ENCODE measurements at regions not wholly inside any gene's neighbourhood (a gene's known extent, or its start where the extent isn't known, plus 50 kb on each side); places are given as distances from the start of the nearest gene placed in this dataset.
"Not testable (repeated sequence)": the region's sequence is repeated elsewhere in the genome, so short reads cannot be mapped to it uniquely, and the experiment has no call there.

DNA sequence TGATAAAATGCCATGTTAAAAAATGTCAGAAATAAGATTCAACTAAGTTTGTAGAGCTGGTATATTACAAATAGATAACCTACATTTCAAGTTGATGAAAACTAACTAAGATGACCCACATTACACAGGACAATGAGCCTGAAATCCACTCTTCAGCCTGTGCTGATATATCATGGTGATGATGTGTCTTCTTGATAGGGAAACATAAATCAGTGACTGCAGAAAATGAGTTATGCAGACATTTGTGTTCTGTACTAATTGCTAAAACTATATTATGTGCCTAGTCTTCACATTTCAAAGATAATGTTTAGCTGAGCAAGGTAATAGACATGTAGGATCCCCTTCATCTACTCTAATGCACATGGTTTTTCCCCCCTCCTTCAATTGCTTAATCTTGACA is 331.6 kb upstream of the F9 start:
- no peak for DNase-seq

DNA sequence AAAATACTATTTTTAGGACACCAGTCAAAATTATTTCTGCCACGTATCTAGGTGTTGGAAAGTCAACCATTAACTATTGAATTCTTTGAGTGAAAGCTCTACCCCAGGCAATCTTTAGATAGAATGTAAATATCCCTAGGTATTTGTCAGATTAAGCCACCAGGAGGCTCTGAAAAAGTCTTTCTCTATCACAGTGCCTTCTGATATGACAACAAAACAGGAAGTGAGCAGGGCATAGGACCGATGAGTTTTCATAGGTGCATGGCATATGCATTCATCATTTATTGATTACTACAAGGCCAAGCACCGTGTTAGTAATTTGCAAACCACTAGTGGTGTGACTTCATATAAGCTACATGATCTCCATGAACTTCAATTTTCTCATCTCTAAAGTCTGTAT is 333.6 kb upstream of the F9 start:
- DNase-seq, result no peak

DNA sequence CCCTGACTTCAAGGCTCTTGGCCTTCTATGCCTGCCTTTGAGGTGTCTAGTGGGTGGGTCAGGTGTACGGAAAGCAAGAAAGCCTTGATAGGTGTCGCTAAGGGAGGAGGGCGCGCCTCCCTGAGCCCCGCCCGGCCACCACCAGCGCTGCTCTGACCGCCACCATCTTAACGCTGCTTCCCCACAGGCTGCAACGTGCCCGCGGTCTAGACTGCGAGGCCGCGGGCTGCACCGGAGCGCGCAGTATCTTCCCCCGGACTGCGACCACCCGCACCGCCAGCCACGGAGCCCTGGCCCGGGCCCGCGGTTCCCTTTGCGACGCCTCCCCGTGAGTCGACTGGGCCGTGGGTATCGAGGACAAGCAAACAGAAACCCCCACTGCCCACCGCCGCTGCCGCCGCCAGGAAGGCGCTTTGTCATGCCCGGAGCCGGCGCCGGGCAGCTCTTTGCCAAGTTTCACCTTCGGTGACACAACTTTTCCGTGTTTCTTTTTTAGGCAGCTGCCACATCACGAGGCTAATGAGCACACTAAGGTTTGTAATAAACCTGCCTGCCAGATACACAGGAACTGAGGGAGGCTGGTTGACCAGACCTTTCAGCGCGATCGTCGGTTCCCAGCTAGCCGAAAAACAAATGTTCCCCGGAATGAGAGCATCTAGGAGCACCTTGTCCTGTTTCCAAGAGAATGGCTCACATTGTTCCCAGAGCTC is 335.8 kb upstream of the F9 start:
- no peak for DNase-seq

DNA sequence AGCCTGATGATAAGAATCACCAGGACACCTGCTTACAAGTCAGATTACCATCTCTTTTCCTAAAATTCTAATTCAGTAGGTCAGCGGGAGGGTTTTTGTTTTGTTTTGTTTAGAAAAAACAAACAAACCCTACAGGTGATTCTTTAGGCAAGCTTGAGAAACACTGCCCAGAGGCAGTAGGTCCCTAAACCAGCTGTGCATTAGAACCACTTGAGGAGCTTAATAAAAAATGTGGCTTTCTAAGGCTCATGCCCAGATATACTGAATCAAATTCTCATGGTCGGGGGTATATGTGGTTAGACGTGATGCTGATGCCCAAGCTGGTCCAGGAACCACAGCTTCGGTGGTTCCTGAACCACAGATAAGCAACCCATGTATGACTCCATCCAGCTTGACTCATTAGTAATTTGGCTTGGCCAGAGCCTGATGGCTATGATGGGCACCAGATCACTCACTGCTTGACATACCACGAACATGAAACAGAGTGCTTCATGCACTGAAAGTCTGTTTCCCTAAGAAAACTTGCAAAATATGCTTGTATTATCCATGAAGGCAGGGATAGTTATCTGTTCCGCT is 338.1 kb upstream of the F9 start:
- no peak for DNase-seq

DNA sequence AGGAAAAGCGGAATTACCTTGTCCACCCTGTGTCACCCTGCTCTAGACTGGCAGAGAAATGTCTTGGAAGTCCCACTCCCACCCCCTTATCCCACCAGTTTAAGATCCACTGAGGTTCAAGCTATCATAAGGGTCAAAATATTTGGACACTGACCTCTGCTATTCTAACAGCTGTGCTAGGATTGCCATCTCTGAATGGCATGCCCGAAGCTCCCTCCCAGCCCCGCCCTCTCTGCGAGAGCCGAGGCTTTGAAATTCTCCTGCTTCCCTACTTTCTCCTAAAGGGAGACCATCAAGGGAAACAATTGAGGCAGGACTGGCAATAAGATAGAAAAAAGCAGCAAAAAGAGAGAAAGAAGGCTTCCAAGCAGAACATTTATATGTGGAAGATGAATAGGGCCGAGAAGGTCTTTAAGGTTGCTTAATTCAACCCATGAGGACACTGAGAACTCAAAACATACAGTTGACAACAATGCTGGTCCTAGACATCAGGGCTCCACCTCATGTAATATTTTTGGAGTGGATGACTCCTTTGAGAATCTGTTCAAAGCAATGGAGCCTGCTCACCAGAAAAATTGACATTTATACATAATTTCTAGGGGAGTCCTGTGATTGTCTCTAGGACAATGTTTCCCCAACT is 338.7 kb upstream of the F9 start:
- DNase-seq, result no peak

DNA sequence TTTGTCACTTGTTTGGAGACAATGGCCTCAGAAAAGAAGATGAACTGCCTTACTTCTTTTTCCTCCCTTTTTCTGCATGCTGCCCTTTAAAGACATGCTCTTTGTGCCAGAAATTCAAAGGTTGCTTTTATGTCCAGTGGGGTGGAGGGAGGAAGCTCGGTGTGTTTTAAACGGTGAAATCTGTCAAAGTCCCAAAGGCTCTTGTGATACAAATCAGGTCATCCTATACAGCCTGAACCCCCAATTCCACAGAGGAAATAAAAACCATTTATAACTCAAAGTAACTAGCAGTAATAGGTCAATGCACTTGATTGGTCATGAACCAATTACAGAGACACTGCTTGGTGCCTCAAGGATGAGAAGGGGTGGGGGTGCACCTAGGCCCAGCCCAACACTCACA is 339.3 kb upstream of the F9 start:
- no peak for DNase-seq

DNA sequence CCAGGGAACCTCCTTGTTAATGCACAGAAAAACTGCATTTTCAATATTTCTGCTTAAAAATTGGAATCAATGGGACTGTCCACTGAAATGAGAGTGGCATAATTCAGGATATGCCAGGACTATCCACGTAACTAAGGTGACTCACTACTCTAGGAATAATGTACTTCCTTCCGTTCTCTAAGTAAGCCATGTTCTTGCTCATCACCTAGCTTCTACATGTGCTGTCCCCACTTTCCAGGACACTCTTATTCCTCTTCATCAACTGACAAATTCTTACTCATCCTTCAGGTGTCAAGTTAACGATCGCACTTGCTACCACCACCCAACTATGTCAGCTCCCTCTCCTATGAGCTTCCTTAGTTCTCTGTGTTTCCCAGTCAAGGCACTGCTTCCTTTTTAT is 342.8 kb upstream of the F9 start:
- no peak for DNase-seq

DNA sequence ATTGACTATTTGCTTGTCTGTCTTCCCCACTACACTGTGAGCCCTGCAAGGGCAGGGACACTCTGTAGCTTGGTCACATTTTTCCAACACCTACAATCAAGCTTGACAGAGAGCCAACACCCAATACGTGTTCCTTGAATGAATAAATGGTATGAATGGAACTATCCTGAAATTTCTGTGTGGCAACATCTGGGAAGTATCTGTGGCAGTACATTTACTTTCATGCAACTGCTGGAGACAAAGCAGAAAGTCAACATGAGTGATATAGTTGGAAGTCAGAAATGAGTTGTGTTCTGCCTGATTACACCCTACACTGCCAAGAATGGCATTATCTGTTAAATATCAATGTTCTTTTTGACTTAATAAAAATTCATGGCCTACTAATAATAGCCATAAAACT is 343.5 kb upstream of the F9 start:
- no peak for DNase-seq

DNA sequence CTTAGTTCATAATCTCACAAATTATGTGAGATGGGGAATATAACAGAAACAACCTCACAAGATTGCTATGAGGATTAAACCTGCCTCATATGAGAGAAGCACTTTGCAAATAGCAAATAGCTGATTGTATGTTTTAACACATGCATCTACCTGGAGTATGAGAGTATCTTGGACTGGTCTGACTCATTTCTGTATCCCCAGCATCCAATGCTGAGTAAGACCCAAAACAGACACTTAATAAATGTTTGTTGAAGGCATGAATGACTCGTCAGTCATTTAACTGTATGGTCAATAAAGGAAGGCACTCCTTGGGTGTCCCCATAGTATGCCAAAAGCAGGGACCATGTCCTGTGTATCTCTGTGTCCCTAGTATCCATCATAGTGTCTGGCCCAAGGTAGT is 350.9 kb upstream of the F9 start:
- peak; percentile 9 for DNase-seq

DNA sequence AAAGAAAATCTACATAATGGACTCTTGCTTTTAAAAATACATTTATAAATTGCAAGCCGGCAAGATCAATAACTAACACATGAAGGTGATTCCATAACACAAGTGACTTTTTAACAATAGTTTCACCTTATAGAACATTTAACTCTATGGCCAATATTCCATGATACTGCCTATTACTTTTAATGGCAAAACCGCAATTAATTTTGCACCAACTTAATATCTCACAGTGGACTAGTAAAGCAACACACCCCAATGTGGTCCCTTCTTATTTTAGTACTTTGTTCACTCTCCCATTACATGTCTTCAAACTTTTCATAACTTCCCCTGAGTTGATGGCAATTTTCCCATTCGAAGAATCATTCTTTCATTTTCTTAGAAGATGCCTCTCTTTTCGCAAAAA is 351.6 kb upstream of the F9 start:
- no peak for DNase-seq

DNA sequence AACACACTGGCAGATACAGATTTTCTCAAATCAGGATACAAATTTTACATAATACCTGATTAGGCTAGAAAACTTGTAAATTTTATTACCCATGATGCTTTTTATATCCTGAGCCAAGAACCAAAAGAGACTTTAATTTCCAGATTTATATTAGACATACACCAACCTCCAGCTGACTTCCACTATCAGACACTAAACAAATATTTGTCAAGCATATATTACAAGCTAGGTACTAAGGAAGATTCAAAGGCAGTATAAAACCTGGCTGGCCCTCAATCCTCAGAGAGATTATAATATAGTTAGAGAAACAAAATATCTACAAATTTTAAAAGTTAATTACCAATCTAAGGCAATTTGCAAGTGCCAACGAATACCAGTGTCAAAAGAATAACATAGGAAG is 357.8 kb upstream of the F9 start:
- DNase-seq, result no peak

DNA sequence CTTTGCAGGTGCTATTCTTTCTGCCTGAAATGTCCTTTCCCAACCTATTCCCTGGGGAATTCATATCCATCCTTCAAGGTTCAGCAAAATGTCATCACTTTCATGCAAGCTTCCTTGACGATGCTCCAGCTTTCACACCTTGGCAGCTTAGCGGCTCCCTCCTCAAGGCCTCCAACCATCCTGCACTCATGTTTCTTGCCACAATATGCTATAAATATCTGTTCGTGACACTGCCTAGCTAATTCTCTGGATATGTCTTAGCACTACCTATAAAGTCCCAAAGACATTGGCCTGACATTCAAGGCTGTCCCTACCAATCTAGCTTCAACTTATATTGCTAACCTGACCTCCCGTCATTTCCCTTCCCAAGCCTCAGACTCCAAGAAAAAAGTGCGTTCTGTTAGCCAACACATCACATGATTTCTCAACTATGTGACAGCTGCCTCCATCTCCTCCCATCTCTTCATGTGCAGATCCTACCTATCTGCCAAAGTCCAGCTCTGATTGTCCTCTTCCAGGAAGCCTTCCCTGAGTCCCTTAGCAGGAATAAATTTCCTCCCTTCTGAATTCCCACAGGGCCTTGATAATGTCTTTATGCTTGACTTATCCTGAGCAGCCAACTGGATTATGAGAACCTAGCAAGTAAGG is 359.9 kb upstream of the F9 start:
- no peak for DNase-seq

DNA sequence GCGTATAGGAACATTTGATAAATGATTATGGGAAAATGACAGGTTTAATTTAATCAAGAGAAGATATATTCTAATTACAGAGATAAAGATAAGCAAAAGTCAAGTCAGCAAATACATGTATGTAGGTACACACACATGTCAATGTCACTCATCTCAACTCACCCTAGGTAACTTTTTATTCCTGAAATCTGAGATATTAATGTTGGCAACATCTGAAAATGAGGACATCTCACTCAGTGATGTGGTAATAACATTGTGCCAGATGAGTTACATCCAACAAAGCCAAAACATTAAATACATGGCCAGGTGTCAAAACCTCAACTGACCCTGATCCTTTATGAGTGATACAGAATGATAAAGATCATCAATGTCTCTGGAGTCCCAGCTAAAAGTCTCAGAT is 363.3 kb upstream of the F9 start:
- no peak for DNase-seq

DNA sequence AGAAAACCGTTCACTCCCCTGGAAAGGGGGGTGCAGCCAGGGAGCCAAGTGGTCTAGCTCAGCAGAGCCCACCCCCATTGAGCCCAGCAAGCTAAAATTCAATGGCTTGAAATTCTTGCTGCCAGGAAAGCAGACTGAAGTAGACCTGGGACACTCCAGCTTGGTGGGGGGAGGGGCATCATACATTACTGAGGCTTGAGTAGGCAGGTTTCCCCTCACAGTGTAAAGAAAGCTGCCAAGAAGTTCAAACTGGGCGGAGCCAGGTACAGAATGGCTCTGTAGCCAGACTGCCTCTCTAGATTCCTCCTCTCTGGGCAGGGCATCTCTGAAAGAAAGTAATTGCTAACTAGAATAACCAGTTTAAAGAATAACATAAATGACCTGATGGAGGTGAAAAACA is 372.3 kb upstream of the F9 start:
- no peak for DNase-seq

DNA sequence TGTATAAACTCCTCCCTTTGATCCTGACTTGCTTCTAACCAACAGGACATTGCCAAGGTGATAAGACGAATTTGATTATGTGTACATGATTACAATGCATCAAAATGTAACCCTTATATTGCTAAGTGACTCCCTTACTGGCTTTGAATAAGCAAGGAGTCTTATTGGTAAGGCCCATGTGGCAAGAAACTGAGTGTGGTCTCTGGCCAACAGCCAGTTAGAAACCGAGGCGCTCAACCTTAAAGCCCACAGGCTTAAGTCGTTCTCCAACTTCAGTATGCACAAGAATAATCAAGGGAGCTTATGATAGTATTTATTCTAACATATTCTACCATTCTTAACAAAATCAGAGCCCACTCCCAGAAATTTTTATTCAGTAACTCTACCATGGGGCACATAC is 374.2 kb upstream of the F9 start:
- no peak for DNase-seq

DNA sequence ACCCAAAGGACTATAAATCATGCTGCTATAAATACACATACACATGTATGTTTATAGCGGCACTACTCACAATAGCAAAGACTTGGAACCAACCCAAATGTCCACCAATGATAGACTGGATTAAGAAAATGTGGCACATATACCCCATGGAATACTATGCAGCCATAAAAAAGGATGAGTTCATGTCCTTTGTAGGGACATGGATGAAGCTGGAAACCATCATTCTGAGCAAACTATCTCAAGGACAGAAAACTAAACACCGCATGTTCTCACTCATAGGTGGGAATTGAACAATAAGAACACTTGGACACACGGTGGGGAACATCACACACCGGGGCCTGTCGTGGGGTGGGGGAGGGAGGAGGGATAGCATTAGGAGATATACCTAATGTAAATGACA is 383.9 kb upstream of the F9 start:
- DNase-seq, result not testable (repeated sequence)

DNA sequence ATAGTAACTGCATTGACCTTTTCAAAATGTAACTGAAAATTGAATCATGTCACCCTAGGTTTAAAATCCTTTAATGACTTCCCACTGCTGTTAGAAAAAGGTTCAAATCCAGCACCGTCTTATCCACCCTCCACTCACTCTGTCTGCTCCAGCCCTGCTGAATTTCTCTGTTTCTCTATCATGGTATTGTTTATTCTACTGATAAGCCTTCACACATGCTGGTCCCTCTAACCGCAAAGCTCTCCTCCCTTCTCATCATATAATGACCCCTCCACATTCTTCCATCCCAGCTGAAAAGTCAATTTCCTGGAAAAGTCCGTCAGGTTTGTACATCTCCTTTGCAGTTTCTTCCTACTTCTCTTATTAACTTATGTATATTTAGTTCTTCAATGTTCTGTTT is 389.2 kb upstream of the F9 start:
- DNase-seq, result no peak

DNA sequence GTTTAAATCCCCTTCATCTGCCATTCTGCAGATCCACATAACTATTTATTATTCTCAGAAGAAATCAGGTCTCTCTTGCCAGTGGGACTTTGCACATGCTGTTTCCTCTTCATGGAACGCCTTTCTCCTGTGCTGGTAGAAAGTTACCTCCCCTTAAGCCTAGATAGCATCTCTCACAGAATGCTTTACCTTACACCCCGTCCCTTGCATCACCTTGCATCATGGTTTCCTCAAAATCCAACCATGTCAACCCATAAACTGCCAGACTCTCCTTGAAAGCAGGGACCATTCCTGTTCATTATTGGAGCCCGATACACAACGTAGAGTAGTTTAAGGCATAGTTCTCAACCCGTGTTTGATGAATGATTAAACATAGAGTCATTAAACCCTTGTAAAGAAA is 396.2 kb upstream of the F9 start:
- no peak for DNase-seq

DNA sequence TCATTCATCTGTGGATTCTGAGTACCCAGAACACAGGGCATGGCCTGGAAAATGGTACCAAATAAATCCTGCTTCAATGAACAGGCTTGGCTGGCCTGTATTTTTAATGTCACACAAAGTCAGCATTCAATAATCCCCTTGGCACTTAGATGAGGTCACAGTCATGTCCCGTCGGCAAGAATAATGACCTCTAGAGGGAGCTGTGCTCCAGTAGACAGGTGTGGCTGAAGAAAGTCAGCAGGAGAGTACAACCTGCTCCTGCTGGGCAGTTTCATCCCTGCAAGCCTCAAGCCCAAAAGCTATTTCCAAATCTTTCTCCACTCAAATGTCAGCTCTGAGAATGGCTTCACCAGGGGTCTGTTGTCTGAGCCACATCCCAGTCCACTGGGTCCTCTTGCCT is 404.0 kb upstream of the F9 start:
- DNase-seq, result peak; percentile 40

DNA sequence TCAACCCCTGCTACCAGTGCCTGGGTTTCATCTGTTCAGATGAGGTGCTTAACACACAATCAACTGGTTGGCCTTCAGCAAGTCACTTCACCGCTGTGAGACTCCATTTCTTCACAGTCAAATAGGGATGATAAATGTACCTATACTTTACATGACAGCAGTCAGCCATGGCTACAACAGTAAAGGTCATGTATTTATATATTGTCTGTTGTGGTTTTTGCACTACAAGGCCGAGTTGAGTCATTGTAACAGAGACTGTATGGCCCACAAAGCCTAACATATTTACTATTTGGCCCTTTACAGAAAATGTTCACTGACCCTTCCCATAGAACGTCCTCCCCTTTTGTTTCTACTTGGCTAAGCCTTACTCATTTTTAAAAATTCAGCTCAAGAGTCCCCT is 404.6 kb upstream of the F9 start:
- DNase-seq, result no peak

DNA sequence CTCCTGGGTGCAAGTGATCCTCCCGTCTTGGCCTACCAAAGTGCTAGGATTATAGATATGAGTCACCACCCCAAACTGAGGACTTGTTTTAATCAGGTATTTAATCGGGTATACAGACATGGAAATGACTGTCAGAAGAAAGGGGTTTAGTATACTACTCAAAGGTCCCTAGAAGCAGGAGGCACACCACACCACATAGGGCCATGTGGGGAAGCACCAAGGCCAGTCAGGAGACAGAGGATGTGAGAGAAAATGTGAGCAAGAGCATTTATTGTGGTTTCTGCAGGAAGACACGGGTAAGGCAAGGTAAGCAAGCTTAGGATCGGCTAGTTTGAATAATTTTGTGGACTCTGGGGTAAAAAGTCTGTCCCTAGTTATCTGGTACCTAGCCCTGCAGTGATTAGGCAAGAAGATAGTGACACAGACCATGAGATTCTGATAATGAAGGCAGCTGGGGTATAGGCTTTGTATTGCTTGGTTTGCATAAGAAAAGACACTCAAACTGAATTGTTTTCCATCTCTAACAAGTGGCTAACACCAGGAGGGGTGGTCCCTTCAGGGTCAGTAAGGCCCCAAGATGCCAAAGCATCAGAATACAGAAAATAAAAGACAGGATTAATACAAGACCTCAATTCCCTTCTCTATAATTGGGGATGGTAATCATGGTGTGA is 408.8 kb upstream of the F9 start:
- DNase-seq, result peak; percentile 2

DNA sequence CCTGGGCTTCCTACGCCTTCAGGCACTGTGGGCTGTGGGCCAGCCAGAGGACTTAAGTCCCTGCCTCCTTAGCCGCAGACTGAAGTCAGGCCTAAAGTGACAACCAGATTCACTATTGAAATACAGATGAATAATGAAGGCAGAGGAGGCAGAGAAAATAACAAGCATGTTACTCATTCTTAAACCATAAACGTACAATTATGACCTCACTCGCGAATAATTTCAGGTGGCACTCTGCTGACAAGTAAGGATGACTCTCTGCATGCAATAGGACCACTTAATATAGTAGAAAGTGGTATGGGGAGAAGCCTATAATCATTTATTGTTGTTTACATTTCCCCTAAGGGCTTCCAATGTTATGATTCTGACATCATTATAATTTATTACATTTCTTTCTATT is 409.2 kb upstream of the FGF13 start:
- DNase-seq, result no peak

DNA sequence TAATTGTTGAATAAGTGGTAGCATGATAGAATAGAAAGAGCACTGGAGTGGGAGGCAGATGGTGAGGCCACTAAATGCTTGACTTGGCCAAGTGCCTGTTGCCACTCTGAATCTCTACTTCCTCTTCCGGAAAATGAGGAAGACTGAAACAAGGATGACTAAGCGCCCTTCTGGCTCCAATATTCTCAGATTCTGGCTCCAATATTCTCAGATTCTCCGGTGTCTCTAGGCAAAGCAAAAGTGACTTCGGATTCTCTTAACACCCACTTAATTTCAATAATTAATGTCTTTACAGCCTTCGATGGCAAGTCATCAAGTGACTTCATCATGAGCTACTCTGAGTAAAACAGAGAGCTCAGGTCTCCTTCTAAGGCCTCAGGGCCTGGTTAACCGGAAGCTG is 402.2 kb upstream of the FGF13 start:
- no peak for DNase-seq

DNA sequence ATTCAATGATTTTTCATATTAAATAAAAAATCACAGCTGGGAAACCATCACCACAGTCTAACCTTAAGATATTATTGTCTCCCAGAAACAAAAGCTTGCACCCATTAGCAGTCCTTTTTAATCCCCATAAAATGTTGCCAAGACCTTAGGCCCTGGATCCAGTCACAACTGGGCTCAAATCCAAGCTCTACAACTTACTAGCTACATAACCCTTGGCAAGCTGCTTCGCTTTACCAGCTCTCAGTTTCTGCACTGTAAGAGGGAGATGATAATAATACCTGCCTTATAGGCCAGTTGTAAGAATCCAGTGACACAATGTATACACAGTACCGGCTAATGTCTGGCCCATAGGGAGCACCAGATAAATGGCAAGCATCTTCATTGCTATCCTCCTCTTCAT is 400.9 kb upstream of the FGF13 start:
- no peak for DNase-seq
